LNCaP clone FGC (cell line): ENCODE measurements at regions not wholly inside any gene's neighbourhood (a gene's known extent, or its start where the extent isn't known, plus 50 kb on each side); places are given as distances from the start of the nearest gene placed in this dataset.

Source experiments
- DNase-seq: peaks from one replicate; pipeline ENCODE4 v3.0.0-alpha.2; 2011; ENCODE audit warnings: low read depth
- H3K4me3 ChIP-seq: 2 replicates; pipeline ENCODE4 v1.5.1; 2011; ENCODE audit warnings: mild to moderate bottlenecking, low read depth, low read length, control low read depth
- TF ChIP-seq, protein P1 (sequence below): IDR thresholded peaks from 2 replicates; pipeline ENCODE4 v1.5.1; 2012; ENCODE audit warnings: mild to moderate bottlenecking; ENCODE audit not compliant: control insufficient read depth, insufficient read depth; ENCODE audit errors: extremely low read depth

GRCh38 chr11:70906101-70906500 lies 346.3 kb downstream of the SHANK2 start:
- TF ChIP-seq, protein P1, sequence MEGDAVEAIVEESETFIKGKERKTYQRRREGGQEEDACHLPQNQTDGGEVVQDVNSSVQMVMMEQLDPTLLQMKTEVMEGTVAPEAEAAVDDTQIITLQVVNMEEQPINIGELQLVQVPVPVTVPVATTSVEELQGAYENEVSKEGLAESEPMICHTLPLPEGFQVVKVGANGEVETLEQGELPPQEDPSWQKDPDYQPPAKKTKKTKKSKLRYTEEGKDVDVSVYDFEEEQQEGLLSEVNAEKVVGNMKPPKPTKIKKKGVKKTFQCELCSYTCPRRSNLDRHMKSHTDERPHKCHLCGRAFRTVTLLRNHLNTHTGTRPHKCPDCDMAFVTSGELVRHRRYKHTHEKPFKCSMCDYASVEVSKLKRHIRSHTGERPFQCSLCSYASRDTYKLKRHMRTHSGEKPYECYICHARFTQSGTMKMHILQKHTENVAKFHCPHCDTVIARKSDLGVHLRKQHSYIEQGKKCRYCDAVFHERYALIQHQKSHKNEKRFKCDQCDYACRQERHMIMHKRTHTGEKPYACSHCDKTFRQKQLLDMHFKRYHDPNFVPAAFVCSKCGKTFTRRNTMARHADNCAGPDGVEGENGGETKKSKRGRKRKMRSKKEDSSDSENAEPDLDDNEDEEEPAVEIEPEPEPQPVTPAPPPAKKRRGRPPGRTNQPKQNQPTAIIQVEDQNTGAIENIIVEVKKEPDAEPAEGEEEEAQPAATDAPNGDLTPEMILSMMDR = no peak
- H3K4me3 ChIP-seq = no peak overlapping the region
- no peak for DNase-seq

DNA sequence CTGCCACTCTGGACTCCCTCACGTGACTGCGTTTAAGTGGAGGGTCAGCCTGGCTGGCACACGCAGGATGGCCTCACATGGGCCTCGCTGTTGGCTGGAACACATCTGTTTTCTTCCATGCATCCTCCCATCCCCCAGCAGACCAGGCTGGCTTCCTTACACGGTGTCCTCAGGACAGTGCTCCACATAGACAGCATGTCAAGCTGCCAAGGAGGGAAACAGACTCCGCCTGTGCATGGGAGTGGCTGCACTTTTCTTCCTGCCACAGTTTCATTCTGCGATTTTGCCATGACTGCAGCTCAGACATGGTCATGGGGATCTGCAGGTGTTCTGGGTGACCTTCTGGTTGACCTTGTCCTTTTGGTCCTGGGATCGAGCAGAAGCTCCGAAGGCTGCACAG lies 344.2 kb downstream of the SHANK2 start:
- H3K4me3 ChIP-seq = no peak overlapping the region
- TF ChIP-seq, protein P1 = no peak
- DNase-seq = peak; percentile 15

- DNase-seq = no peak
These were observed 341.5 kb downstream of the SHANK2 start for GRCh38 chr11:70910835-70911234.

DNA sequence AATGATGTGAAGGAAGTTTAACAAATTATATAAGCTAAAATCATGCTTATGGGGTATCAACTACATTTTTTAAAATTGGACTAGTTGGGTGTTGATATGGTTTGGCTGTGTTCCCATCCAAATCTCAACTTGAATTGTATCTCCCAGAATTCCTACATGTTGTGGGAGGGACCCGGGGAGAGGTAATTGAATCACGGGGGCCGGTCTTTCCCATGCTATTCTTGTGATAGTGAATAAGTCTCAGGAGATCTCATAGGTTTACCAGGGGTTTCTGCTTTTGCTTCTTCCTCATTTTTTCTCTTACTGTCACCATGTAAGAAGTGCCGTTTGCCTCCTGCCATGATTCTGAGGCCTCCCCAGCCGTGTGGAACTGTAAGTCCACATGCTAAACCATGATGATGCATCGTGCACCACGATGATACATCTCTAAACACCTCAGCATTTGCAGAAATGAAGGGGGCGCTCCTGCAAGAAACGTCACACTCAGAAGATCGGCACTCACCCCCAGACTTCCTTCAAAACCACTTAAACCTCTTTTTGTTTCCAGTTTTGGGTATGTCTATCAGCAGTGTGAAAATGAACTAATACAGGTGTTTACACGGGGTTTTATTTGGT lies 340.0 kb downstream of the SHANK2 start:
- no peak overlapping the region for H3K4me3 ChIP-seq
- TF ChIP-seq, protein P1 = no peak

More at GRCh38 chr11:70910835-70911234, 341.5 kb downstream of the SHANK2 start:
- TF ChIP-seq, protein P1 = no peak
- no peak overlapping the region for H3K4me3 ChIP-seq

DNA sequence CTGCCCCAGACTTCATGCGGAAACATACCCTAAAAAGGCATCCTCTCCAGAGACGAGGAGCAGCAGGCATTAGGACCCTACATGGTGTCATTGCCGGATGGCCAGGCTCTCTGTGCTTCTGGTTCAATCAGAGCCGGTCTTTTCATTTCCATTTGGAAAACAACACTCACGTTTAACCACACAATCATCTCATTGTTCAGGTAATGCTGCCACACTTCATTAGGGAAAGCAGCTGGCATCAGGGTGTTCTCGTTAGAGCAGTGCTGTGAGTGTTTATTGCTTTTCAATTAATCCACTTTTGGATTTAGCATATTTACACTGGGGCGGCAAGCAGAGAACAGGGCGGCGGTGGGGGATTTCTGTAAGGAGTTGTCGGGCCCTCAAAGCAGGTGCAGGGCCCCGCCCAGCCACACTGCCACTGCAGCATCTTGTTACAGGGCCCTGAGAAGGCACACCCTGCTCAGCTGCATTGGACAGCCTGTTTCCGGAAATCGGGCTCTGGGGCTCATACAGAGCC lies 338.6 kb downstream of the SHANK2 start:
- no peak for DNase-seq
- TF ChIP-seq, protein P1 = no peak
- no peak overlapping the region for H3K4me3 ChIP-seq

More for the DNA sequence above, 340.0 kb downstream of the SHANK2 start:
- DNase-seq = no peak

DNA sequence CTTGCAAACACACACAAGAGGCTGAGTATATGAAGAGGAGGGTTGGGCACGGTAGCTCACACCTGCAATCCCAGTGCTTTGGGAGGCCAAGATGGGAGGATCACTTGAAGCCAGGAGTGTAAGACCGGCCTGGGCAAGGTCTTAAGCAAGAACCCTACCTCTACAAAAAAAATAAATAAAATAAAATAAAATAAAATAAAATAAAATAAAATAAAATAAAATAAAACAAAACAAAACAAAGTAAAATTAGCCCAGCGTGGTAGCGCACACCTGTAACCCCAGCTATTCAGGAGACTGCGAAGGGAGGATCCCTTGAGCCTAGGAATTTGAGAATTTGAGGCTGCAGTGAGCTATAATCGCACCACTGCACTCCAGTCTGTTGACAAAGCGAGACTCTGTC lies 337.9 kb downstream of the SHANK2 start:
- DNase-seq = no peak
- TF ChIP-seq, protein P1 = no peak
- no peak overlapping the region for H3K4me3 ChIP-seq
